ENCODE measurements at regions not wholly inside any gene's neighbourhood (a gene's known extent, or its start where the extent isn't known, plus 50 kb on each side); places are given as distances from the start of the nearest gene placed in this dataset.
"Not testable (repeated sequence)": the region's sequence is repeated elsewhere in the genome, so short reads cannot be mapped to it uniquely, and the experiment has no call there.

- DNase-seq (ENCODE audit: low read depth in 3 of 3) = not testable (repeated sequence)
These were observed 69.1 kb downstream of the ZNF518B start for GRCh38 chr4:10388146-10388545.

GRCh38 chr4:10385994-10386394 lies 71.2 kb downstream of the ZNF518B start:
- no peak for DNase-seq (ENCODE audit: low read depth in 3 of 3)

GRCh38 chr4:10384974-10385373 lies 72.3 kb downstream of the ZNF518B start:
- no peak for DNase-seq (ENCODE audit: low read depth in 3 of 3)

- no peak for DNase-seq (ENCODE audit: low read depth in 3 of 3)
These were observed 73.8 kb downstream of the ZNF518B start for GRCh38 chr4:10383417-10383816.

- not testable (repeated sequence) for DNase-seq (ENCODE audit: low read depth in 3 of 3)
These were observed 75.1 kb downstream of the ZNF518B start for GRCh38 chr4:10382171-10382570.

- no peak for DNase-seq (ENCODE audit: low read depth in 3 of 3)
These were observed 76.1 kb downstream of the ZNF518B start for GRCh38 chr4:10381146-10381545.

- DNase-seq (ENCODE audit: low read depth in 3 of 3) = no peak
These were observed 76.5 kb downstream of the ZNF518B start for GRCh38 chr4:10380735-10381134.

- no peak for DNase-seq (ENCODE audit: low read depth in 3 of 3)
These were observed 85.3 kb downstream of the ZNF518B start for GRCh38 chr4:10371869-10372471.

- no peak for DNase-seq (ENCODE audit: low read depth in 3 of 3)
These were observed 86.1 kb downstream of the ZNF518B start for GRCh38 chr4:10371121-10371520.

GRCh38 chr4:10369517-10369916 lies 87.7 kb downstream of the ZNF518B start:
- no peak for DNase-seq (ENCODE audit: low read depth in 3 of 3)

- no peak for DNase-seq (ENCODE audit: low read depth in 3 of 3)
These were observed 90.6 kb downstream of the ZNF518B start for GRCh38 chr4:10366628-10367027.

GRCh38 chr4:10364194-10364593 lies 93.0 kb downstream of the ZNF518B start:
- no peak for DNase-seq (ENCODE audit: low read depth in 3 of 3)

- DNase-seq (ENCODE audit: low read depth in 3 of 3) = no peak
These were observed 102.5 kb downstream of the ZNF518B start for GRCh38 chr4:10354746-10355145.

GRCh38 chr4:10354225-10354624 lies 103.0 kb downstream of the ZNF518B start:
- no peak for DNase-seq (ENCODE audit: low read depth in 3 of 3)

- DNase-seq (ENCODE audit: low read depth in 3 of 3) = no peak
These were observed 104.1 kb downstream of the ZNF518B start for GRCh38 chr4:10353110-10353509.

GRCh38 chr4:10348241-10348640 lies 109.0 kb downstream of the ZNF518B start:
- DNase-seq (ENCODE audit: low read depth in 3 of 3) = no peak

GRCh38 chr4:10347815-10348214 lies 109.4 kb downstream of the ZNF518B start:
- no peak for DNase-seq (ENCODE audit: low read depth in 3 of 3)

GRCh38 chr4:10347281-10347795 lies 109.9 kb downstream of the ZNF518B start:
- DNase-seq (ENCODE audit: low read depth in 3 of 3) = no peak

- DNase-seq (ENCODE audit: low read depth in 3 of 3) = no peak
These were observed 111.2 kb downstream of the ZNF518B start for GRCh38 chr4:10346023-10346422.

- DNase-seq (ENCODE audit: low read depth in 3 of 3) = no peak
These were observed 111.8 kb downstream of the ZNF518B start for GRCh38 chr4:10345381-10345784.

- DNase-seq (ENCODE audit: low read depth in 3 of 3) = no peak
These were observed 112.4 kb downstream of the ZNF518B start for GRCh38 chr4:10344824-10345223.

- no peak for DNase-seq (ENCODE audit: low read depth in 3 of 3)
These were observed 113.6 kb downstream of the ZNF518B start for GRCh38 chr4:10343656-10344055.

GRCh38 chr4:10342866-10343265 lies 114.4 kb downstream of the ZNF518B start:
- DNase-seq (ENCODE audit: low read depth in 3 of 3) = no peak

- DNase-seq (ENCODE audit: low read depth in 3 of 3) = no peak
These were observed 120.8 kb downstream of the ZNF518B start for GRCh38 chr4:10336471-10336870.
